ENCODE measurements at regions not wholly inside any gene's neighbourhood (a gene's known extent, or its start where the extent isn't known, plus 50 kb on each side); places are given as distances from the start of the nearest gene placed in this dataset.

- intact Hi-C loops (cut with micrococcal nuclease), result no loop called here
- H3K4me3 Mint-ChIP-seq, result no peak overlapping the region
- peaks cover 0 to 9% (median 5%) of the 10 kb centered on the region in 5 donors for H3K27me3 Mint-ChIP-seq
- Histone ChIP-seq H3K9me3 (ENCODE audit: control insufficient read depth in 2 of 3, low read length in 3 of 3) (no peaks in the 10 kb centered on the region), H3K4me1 (ENCODE audit: control insufficient read depth in 2 of 2, insufficient read depth in 2 of 2, low read length in 2 of 2) (no peaks in the 10 kb centered on the region), H3K4me3 (ENCODE audit: low read length) (no peak overlapping the region), H3K27ac (ENCODE audit: low read depth, low read length) (no peak overlapping the region), H3K36me3 (ENCODE audit: control insufficient read depth in 2 of 3, insufficient read depth in 3 of 3, low read length in 3 of 3) (no peaks in the 10 kb centered on the region), H3K27me3 (ENCODE audit: control insufficient read depth in 2 of 2, insufficient read depth in 2 of 2, low read length in 2 of 2) (no peaks in the 10 kb centered on the region)
- ATAC-seq (no peak), DNase-seq (no peak)
- no peaks in the 10 kb centered on the region for H3K4me1 Mint-ChIP-seq
- ChIA-PET CTCF (no interaction called here), POLR2A (no interaction called here)
- peaks cover 0 to 5% (median 0%) of the 10 kb centered on the region in 11 donors for H3K9me3 Mint-ChIP-seq
- H3K36me3 Mint-ChIP-seq, result no peaks in the 10 kb centered on the region
- no peak overlapping the region for H3K27ac Mint-ChIP-seq
Measured at GRCh38 chr12:28826766-28827165, 322.3 kb upstream of the FAR2 start.

DNA sequence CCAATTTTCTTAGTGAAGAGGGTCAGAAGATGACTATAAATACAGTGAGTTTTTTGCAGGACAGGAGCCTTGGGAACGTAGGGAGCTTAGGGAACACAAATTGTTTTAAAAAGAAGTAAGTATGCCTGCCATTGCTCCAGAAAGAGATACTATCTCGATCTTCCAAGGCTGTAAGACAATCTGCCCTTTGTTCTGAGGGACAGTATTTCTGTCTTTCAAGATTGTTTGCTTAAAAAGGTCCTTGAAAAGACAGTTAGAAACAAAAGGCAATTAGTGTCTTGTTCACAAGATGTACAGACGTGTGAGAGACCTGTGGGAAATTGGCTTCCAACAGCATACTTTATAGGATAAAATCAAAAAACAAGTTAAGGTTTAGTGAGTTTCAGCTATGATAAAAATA lies 321.2 kb upstream of the FAR2 start:
- DNase-seq (no peak), ATAC-seq (no peak)
- no peak overlapping the region for H3K4me3 ChIP-seq (ENCODE audit: low read length)
- no peaks in the 10 kb centered on the region for H3K4me1 ChIP-seq (ENCODE audit: control insufficient read depth in 2 of 2, insufficient read depth in 2 of 2, low read length in 2 of 2)
- H3K27me3 Mint-ChIP-seq, result peaks cover 0 to 9% (median 5%) of the 10 kb centered on the region in 5 donors
- intact Hi-C loops (cut with micrococcal nuclease), result no loop called here
- no peaks in the 10 kb centered on the region for H3K9me3 ChIP-seq (ENCODE audit: control insufficient read depth in 2 of 3, low read length in 3 of 3)
- ChIA-PET POLR2A (no interaction called here), CTCF (no interaction called here)
- no peaks in the 10 kb centered on the region for H3K27me3 ChIP-seq (ENCODE audit: control insufficient read depth in 2 of 2, insufficient read depth in 2 of 2, low read length in 2 of 2)
- H3K36me3 ChIP-seq (ENCODE audit: control insufficient read depth in 2 of 3, insufficient read depth in 3 of 3, low read length in 3 of 3), result no peaks in the 10 kb centered on the region
- peaks cover 0 to 10% (median 1%) of the 10 kb centered on the region in 11 donors for H3K9me3 Mint-ChIP-seq
- H3K36me3 Mint-ChIP-seq, result no peaks in the 10 kb centered on the region
- H3K27ac Mint-ChIP-seq, result no peak overlapping the region
- no peak overlapping the region for H3K4me3 Mint-ChIP-seq
- no peak overlapping the region for H3K27ac ChIP-seq (ENCODE audit: low read depth, low read length)
- H3K4me1 Mint-ChIP-seq, result no peaks in the 10 kb centered on the region

GRCh38 chr12:28828318-28828717 lies 320.8 kb upstream of the FAR2 start:
- no peak overlapping the region for H3K27ac Mint-ChIP-seq
- intact Hi-C loops (cut with micrococcal nuclease), result no loop called here
- ATAC-seq, result no peak

GRCh38 chr12:28830491-28830890 lies 318.6 kb upstream of the FAR2 start:
- no peaks in the 10 kb centered on the region for H3K27me3 ChIP-seq (ENCODE audit: control insufficient read depth in 2 of 2, insufficient read depth in 2 of 2, low read length in 2 of 2)
- H3K9me3 ChIP-seq (ENCODE audit: control insufficient read depth in 2 of 3, low read length in 3 of 3), result no peaks in the 10 kb centered on the region
- H3K4me3 ChIP-seq (ENCODE audit: low read length), result no peak overlapping the region
- ChIA-PET POLR2A (no interaction called here), CTCF (no interaction called here)
- Mint-ChIP-seq H3K36me3 (no peaks in the 10 kb centered on the region), H3K4me1 (no peaks in the 10 kb centered on the region), H3K9me3 (peaks cover 0 to 27% (median 8%) of the 10 kb centered on the region in 11 donors), H3K4me3 (no peak overlapping the region), H3K27me3 (peaks cover 0 to 7% (median 4%) of the 10 kb centered on the region in 5 donors), H3K27ac (no peak overlapping the region)
- no peaks in the 10 kb centered on the region for H3K4me1 ChIP-seq (ENCODE audit: control insufficient read depth in 2 of 2, insufficient read depth in 2 of 2, low read length in 2 of 2)
- DNase-seq (no peak), ATAC-seq (no peak)
- no peak overlapping the region for H3K27ac ChIP-seq (ENCODE audit: low read depth, low read length)
- intact Hi-C loops (cut with micrococcal nuclease), result no loop called here
- H3K36me3 ChIP-seq (ENCODE audit: control insufficient read depth in 2 of 3, insufficient read depth in 3 of 3, low read length in 3 of 3), result no peaks in the 10 kb centered on the region

More at GRCh38 chr12:28828318-28828717, 320.8 kb upstream of the FAR2 start:
- H3K4me1 Mint-ChIP-seq, result no peaks in the 10 kb centered on the region
- H3K36me3 Mint-ChIP-seq, result no peaks in the 10 kb centered on the region
- Histone ChIP-seq H3K27ac (ENCODE audit: low read depth, low read length) (no peak overlapping the region), H3K36me3 (ENCODE audit: control insufficient read depth in 2 of 3, insufficient read depth in 3 of 3, low read length in 3 of 3) (no peaks in the 10 kb centered on the region), H3K9me3 (ENCODE audit: control insufficient read depth in 2 of 3, low read length in 3 of 3) (no peaks in the 10 kb centered on the region), H3K4me3 (ENCODE audit: low read length) (no peak overlapping the region), H3K27me3 (ENCODE audit: control insufficient read depth in 2 of 2, insufficient read depth in 2 of 2, low read length in 2 of 2) (no peaks in the 10 kb centered on the region), H3K4me1 (ENCODE audit: control insufficient read depth in 2 of 2, insufficient read depth in 2 of 2, low read length in 2 of 2) (no peaks in the 10 kb centered on the region)
- H3K4me3 Mint-ChIP-seq, result no peak overlapping the region
- CTCF ChIA-PET, result no interaction called here
- POLR2A ChIA-PET, result no interaction called here
- H3K27me3 Mint-ChIP-seq, result peaks cover 0 to 9% (median 5%) of the 10 kb centered on the region in 5 donors
- H3K9me3 Mint-ChIP-seq, result peaks cover 0 to 10% (median 2%) of the 10 kb centered on the region in 11 donors
- DNase-seq, result no peak

DNA sequence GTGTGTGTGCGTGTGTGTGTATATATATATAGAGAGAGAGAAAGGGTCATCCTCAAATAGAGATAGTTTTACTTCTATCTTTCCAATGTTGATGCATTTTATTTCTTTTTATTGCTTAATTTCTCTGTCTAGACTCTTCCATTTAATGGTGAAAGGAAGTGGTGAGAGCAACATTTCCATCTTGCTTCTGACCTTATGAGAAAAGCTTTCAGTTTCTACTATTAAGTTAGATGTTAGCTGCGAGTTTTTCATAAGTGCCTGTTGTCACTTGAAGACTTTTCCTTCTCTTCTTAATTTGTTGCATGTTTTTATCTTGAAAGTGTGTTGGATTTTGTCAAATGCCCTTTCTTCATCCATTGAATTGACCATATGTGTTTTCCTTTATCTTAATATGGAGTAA lies 304.4 kb upstream of the FAR2 start:
- peaks cover 0 to 11% (median 0%) of the 10 kb centered on the region in 5 donors for H3K27me3 Mint-ChIP-seq
- H3K36me3 ChIP-seq (ENCODE audit: control insufficient read depth in 2 of 3, insufficient read depth in 3 of 3, low read length in 3 of 3), result no peaks in the 10 kb centered on the region
- ATAC-seq (no peak), DNase-seq (no peak)
- no peak overlapping the region for H3K4me3 Mint-ChIP-seq
- H3K4me1 Mint-ChIP-seq, result no peaks in the 10 kb centered on the region
- no peaks in the 10 kb centered on the region for H3K27me3 ChIP-seq (ENCODE audit: control insufficient read depth in 2 of 2, insufficient read depth in 2 of 2, low read length in 2 of 2)
- no peak overlapping the region for H3K27ac ChIP-seq (ENCODE audit: low read depth, low read length)
- ChIA-PET CTCF (no interaction called here), POLR2A (no interaction called here)
- H3K36me3 Mint-ChIP-seq, result no peaks in the 10 kb centered on the region
- H3K9me3 Mint-ChIP-seq, result peaks cover 0 to 6% (median 2%) of the 10 kb centered on the region in 11 donors
- H3K9me3 ChIP-seq (ENCODE audit: control insufficient read depth in 2 of 3, low read length in 3 of 3), result no peaks in the 10 kb centered on the region
- intact Hi-C loops (cut with micrococcal nuclease), result no loop called here
- H3K27ac Mint-ChIP-seq, result no peak overlapping the region
- no peak overlapping the region for H3K4me3 ChIP-seq (ENCODE audit: low read length)
- no peaks in the 10 kb centered on the region for H3K4me1 ChIP-seq (ENCODE audit: control insufficient read depth in 2 of 2, insufficient read depth in 2 of 2, low read length in 2 of 2)

DNA sequence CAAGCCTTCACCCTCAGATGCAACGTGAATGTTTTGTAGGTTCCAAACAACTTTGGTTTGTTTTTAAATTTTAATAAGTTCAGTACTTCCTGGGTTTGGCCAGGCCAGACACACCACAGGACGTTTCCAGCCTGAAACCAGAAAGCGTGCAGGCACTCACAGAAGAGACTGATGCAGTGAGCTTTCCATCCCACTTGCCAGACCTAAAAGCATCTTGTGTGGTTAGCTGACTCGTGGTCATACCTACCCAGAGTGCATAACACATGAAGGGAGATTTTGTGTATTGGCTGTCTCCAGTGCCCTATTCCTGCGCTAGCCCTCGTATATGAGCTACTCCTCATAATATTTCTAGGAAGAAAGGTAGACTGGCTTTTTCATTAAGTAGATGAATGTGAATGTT lies 297.3 kb upstream of the FAR2 start:
- Histone ChIP-seq H3K27me3 (ENCODE audit: control insufficient read depth in 2 of 2, insufficient read depth in 2 of 2, low read length in 2 of 2) (no peaks in the 10 kb centered on the region), H3K36me3 (ENCODE audit: control insufficient read depth in 2 of 3, insufficient read depth in 3 of 3, low read length in 3 of 3) (no peaks in the 10 kb centered on the region), H3K4me3 (ENCODE audit: low read length) (no peak overlapping the region), H3K4me1 (ENCODE audit: control insufficient read depth in 2 of 2, insufficient read depth in 2 of 2, low read length in 2 of 2) (no peaks in the 10 kb centered on the region), H3K9me3 (ENCODE audit: control insufficient read depth in 2 of 3, low read length in 3 of 3) (no peaks in the 10 kb centered on the region), H3K27ac (ENCODE audit: low read depth, low read length) (no peak overlapping the region)
- POLR2A ChIA-PET, result no interaction called here
- ATAC-seq, result no peak
- CTCF ChIA-PET, result no interaction called here
- Mint-ChIP-seq H3K27me3 (peaks cover 0 to 21% (median 4%) of the 10 kb centered on the region in 5 donors), H3K4me3 (no peak overlapping the region), H3K36me3 (no peaks in the 10 kb centered on the region), H3K27ac (no peak overlapping the region), H3K9me3 (peaks cover 0 to 8% (median 0%) of the 10 kb centered on the region in 11 donors), H3K4me1 (no peaks in the 10 kb centered on the region)
- intact Hi-C loops (cut with micrococcal nuclease), result no loop called here
- DNase-seq, result no peak

DNA sequence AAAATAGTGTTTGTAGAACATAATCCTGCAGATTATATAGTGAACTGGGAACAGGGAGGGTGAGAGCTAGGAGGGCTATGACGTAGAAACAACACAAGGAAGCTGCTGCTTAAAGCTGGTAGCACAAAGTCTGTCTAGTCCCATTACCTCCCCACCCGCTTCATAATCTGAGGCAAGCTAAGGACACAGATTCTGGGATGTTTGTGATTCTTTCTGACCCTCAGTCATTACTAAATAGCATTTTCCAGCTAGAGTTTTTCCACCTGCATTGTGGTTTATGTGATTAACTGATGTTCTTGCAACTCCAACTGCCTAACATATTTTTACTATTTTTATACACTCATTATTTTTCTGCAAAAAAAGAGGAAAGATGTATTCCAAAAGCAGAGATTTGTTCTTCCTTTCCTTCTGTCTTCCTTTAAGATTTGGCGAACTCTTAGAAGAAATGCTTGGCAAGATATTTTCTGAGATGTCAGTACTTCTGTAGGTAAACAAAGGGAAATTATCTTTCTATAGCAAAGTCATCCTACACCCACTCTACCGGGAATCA lies 293.2 kb upstream of the FAR2 start:
- Mint-ChIP-seq H3K36me3 (no peaks in the 10 kb centered on the region), H3K9me3 (peaks cover 0 to 8% (median 0%) of the 10 kb centered on the region in 11 donors), H3K4me1 (no peaks in the 10 kb centered on the region), H3K27me3 (peaks cover 0 to 8% (median 3%) of the 10 kb centered on the region in 5 donors), H3K27ac (no peak overlapping the region), H3K4me3 (no peak overlapping the region)
- H3K4me1 ChIP-seq (ENCODE audit: control insufficient read depth in 2 of 2, insufficient read depth in 2 of 2, low read length in 2 of 2), result no peaks in the 10 kb centered on the region
- CTCF ChIA-PET, result no interaction called here
- no peak overlapping the region for H3K4me3 ChIP-seq (ENCODE audit: low read length)
- no peak for ATAC-seq
- H3K36me3 ChIP-seq (ENCODE audit: control insufficient read depth in 2 of 3, insufficient read depth in 3 of 3, low read length in 3 of 3), result no peaks in the 10 kb centered on the region
- DNase-seq, result no peak
- POLR2A ChIA-PET, result no interaction called here
- H3K9me3 ChIP-seq (ENCODE audit: control insufficient read depth in 2 of 3, low read length in 3 of 3), result no peaks in the 10 kb centered on the region
- no peak overlapping the region for H3K27ac ChIP-seq (ENCODE audit: low read depth, low read length)
- H3K27me3 ChIP-seq (ENCODE audit: control insufficient read depth in 2 of 2, insufficient read depth in 2 of 2, low read length in 2 of 2), result no peaks in the 10 kb centered on the region
- intact Hi-C loops (cut with micrococcal nuclease), result no loop called here

Measured in naive thymus-derived CD4-positive, alpha-beta T cell (primary cell).